Fibroblast of lung (primary cell): ENCODE measurements at regions not wholly inside any gene's neighbourhood (a gene's known extent, or its start where the extent isn't known, plus 50 kb on each side); places are given as distances from the start of the nearest gene placed in this dataset.

Experiments
- EZH2 ChIP-seq: IDR thresholded peaks from 2 replicates; pipeline ENCODE4 v1.5.1; 2012; ENCODE audit warnings: low read length, control low read depth, mild to moderate bottlenecking; ENCODE audit errors: missing control alignments
- TF ChIP-seq, protein P1 (sequence below), 2 donors: IDR thresholded peaks in 1 of 2; conservative IDR thresholded peaks in 1 of 2; 1 replicate in 1 of 2; 2 replicates in 1 of 2; pipeline ENCODE4 v1.5.1; 2011 to 2012; ENCODE audit warnings: low read length in 2 of 2, control low read depth in 1 of 2, inconsistent platforms in 1 of 2, low read depth in 1 of 2, mild to moderate bottlenecking in 1 of 2

DNA sequence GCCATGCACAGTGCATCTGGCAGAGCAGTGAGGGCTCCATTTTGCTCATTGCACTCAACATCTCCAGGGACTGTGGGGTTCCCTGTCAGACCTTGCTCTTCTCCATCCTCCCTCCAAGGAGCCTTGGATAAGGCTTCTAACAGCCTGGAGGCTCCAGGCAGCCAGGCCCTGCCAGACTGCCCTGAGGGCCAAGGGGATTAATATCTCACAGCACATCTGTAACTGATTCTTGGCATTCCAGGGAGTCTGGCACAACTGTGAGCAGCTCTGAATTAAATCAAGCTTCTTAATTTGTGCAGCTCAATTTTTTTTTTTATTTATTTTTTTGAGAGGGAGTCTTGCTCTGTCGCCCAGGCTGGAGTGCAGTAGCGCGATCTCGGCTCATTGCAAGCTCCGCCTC is 224.5 kb upstream of the PGRMC2 start:
- TF ChIP-seq, protein P1, sequence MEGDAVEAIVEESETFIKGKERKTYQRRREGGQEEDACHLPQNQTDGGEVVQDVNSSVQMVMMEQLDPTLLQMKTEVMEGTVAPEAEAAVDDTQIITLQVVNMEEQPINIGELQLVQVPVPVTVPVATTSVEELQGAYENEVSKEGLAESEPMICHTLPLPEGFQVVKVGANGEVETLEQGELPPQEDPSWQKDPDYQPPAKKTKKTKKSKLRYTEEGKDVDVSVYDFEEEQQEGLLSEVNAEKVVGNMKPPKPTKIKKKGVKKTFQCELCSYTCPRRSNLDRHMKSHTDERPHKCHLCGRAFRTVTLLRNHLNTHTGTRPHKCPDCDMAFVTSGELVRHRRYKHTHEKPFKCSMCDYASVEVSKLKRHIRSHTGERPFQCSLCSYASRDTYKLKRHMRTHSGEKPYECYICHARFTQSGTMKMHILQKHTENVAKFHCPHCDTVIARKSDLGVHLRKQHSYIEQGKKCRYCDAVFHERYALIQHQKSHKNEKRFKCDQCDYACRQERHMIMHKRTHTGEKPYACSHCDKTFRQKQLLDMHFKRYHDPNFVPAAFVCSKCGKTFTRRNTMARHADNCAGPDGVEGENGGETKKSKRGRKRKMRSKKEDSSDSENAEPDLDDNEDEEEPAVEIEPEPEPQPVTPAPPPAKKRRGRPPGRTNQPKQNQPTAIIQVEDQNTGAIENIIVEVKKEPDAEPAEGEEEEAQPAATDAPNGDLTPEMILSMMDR (conservative IDR thresholded peaks at IDR 0.05 in 1 of 2, IDR thresholded peaks at IDR 0.05 in 1 of 2; ENCODE audit: low read depth in 1 of 2, low read length in 2 of 2), result no peak
- no peak for TF ChIP-seq EZH2
